NCI-H2227 (cell line): ENCODE measurements at regions not wholly inside any gene's neighbourhood (a gene's known extent, or its start where the extent isn't known, plus 50 kb on each side); places are given as distances from the start of the nearest gene placed in this dataset.
"Not testable (repeated sequence)": the region's sequence is repeated elsewhere in the genome, so short reads cannot be mapped to it uniquely, and the experiment has no call there.

Experiments used
- DNase-seq: peaks from one replicate; lab custom pipeline; 2025; ENCODE audit not compliant: unreplicated experiment; lab: John Stamatoyannopoulos, UW

- no peak for DNase-seq
These were observed 849.2 kb upstream of the LRFN5 start for GRCh38 chr14:40757376-40757950.

- no peak for DNase-seq
These were observed 873.5 kb upstream of the LRFN5 start for GRCh38 chr14:40733206-40733605.

GRCh38 chr14:40727107-40727506 is 879.6 kb upstream of the LRFN5 start:
- DNase-seq, result no peak

GRCh38 chr14:40713387-40713786 is 893.3 kb upstream of the LRFN5 start:
- no peak for DNase-seq

GRCh38 chr14:40697231-40697630 is 909.4 kb upstream of the LRFN5 start:
- DNase-seq, result no peak

GRCh38 chr14:40694023-40694422 is 912.7 kb upstream of the LRFN5 start:
- DNase-seq, result no peak

- DNase-seq, result no peak
These were observed 915.6 kb upstream of the LRFN5 start for GRCh38 chr14:40691066-40691465.

- no peak for DNase-seq
These were observed 920.9 kb upstream of the LRFN5 start for GRCh38 chr14:40685764-40686163.

- DNase-seq, result no peak
These were observed 922.3 kb upstream of the LRFN5 start for GRCh38 chr14:40684328-40684727.

GRCh38 chr14:40682131-40682913 is 924.4 kb upstream of the LRFN5 start:
- DNase-seq, result no peak

- no peak for DNase-seq
These were observed 927.4 kb upstream of the LRFN5 start for GRCh38 chr14:40679256-40679655.

- DNase-seq, result not testable (repeated sequence)
These were observed 929.5 kb upstream of the LRFN5 start for GRCh38 chr14:40677206-40677605.

GRCh38 chr14:40674502-40674901 is 932.2 kb upstream of the LRFN5 start:
- no peak for DNase-seq

GRCh38 chr14:40656311-40656710 is 950.4 kb upstream of the LRFN5 start:
- no peak for DNase-seq

GRCh38 chr14:40652089-40652691 is 954.5 kb upstream of the LRFN5 start:
- DNase-seq, result no peak

GRCh38 chr14:40630471-40630870 is 976.2 kb upstream of the LRFN5 start:
- no peak for DNase-seq

- DNase-seq, result not testable (repeated sequence)
These were observed 977.0 kb upstream of the LRFN5 start for GRCh38 chr14:40629551-40630137.

- DNase-seq, result no peak
These were observed 977.5 kb upstream of the LRFN5 start for GRCh38 chr14:40629144-40629543.

- no peak for DNase-seq
These were observed 983.0 kb upstream of the LRFN5 start for GRCh38 chr14:40623643-40624042.

- DNase-seq, result no peak
These were observed 988.3 kb upstream of the LRFN5 start for GRCh38 chr14:40618225-40618898.

- no peak for DNase-seq
These were observed 990.1 kb upstream of the LRFN5 start for GRCh38 chr14:40616579-40616978.
